Esophagus muscularis mucosa (tissue), 4 donors: ENCODE measurements at regions not wholly inside any gene's neighbourhood (a gene's known extent, or its start where the extent isn't known, plus 50 kb on each side); places are given as distances from the start of the nearest gene placed in this dataset.

ENCODE experiments used
- DNase-seq: peaks from one replicate; pipeline ENCODE4 v3.0.0-alpha.2; 2017; ENCODE audit errors: extremely low spot score
- H3K27ac ChIP-seq, 4 donors: fragments of 200-600 bp; sonication (generic); replicated peaks in 1 of 4; 1 replicate in 3 of 4; 2 replicates in 1 of 4; pipeline ENCODE4 v1.5.1; 2016 to 2019; ENCODE audit warnings: mild to moderate bottlenecking in 1 of 4
- H3K27me3 ChIP-seq, 4 donors: fragments of 200-600 bp; sonication (generic); one replicate each; pipeline versions ENCODE4 v1.5.1 to v1.6.0; 2016 to 2019
- H3K36me3 ChIP-seq, 4 donors: fragments of 200-600 bp; sonication (generic); one replicate each; pipeline ENCODE4 v1.5.1; 2016 to 2019
- H3K4me1 ChIP-seq, 4 donors: fragments of 200-600 bp; sonication (generic); one replicate each; pipeline ENCODE4 v1.5.1; 2016 to 2019
- H3K4me3 ChIP-seq, 4 donors: fragments of 200-600 bp; sonication (generic); 1 replicate in 2 of 4; 2 replicates in 2 of 4; pipeline ENCODE4 v1.5.1; 2016 to 2019; ENCODE audit warnings: mild to moderate bottlenecking in 4 of 4, moderate library complexity in 1 of 4
- H3K9me3 ChIP-seq, 4 donors: fragments of 200-600 bp; sonication (generic); 1 replicate in 3 of 4; 2 replicates in 1 of 4; pipeline ENCODE4 v1.5.1; 2016 to 2019
- CTCF ChIP-seq, 3 experiments: fragments of 200-600 bp in 2 of 3; fragments of 450-650 bp in 1 of 3; sonication (generic) in 2 of 3; IDR thresholded peaks; one replicate each; pipeline ENCODE4 v1.5.1; 2017 to 2019; ENCODE audit warnings: antibody characterized with exemption in 3 of 3, mild to moderate bottlenecking in 2 of 3, moderate library complexity in 1 of 3
- EP300 ChIP-seq: sonication (generic); formaldehyde crosslinking; IDR thresholded peaks from one replicate; pipeline ENCODE4 v1.6.1; 2017; ENCODE audit warnings: antibody characterized with exemption
- POLR2A ChIP-seq: fragments of 450-650 bp; IDR thresholded peaks from one replicate; pipeline ENCODE4 v1.6.1; 2017; ENCODE audit warnings: antibody characterized with exemption, moderate library complexity, mild to moderate bottlenecking, low read depth
- POLR2AphosphoS5 ChIP-seq, 2 donors: sonication (generic); formaldehyde crosslinking; IDR thresholded peaks; one replicate each; pipeline ENCODE4 v1.6.1; 2017; ENCODE audit warnings: antibody characterized with exemption in 2 of 2
- WGBS: methylation state at CpG from one replicate; pipeline ENCODE4 v1.1.5; 2018; 5-methylcytosine and 5-hydroxymethylcytosine counted together
- intact Hi-C: fragments of 100-400 bp; cut with DNase I; formaldehyde crosslinking; loops from one replicate; pipeline ENCODE4 v1.15.1; 2023

GRCh38 chr6:119683031-119683430, 333.5 kb upstream of the MAN1A1 start:
- no peak for TF ChIP-seq EP300
- no peaks in the 10 kb centered on the region for H3K9me3 ChIP-seq
- H3K27ac ChIP-seq: no peak overlapping the region
- intact Hi-C loops: no loop called here
- no peaks in the 10 kb centered on the region for H3K27me3 ChIP-seq
- WGBS: 48% methylated on average over 2 of the region's 2 CpGs
- H3K4me1 ChIP-seq: no peaks in the 10 kb centered on the region
- DNase-seq: no peak
- H3K36me3 ChIP-seq: no peaks in the 10 kb centered on the region
- no peak overlapping the region for H3K4me3 ChIP-seq

GRCh38 chr6:119678961-119679360, 329.4 kb upstream of the MAN1A1 start:
- 87% methylated on average over 3 of the region's 3 CpGs for WGBS
- Histone ChIP-seq H3K27me3 (no peaks in the 10 kb centered on the region), H3K9me3 (no peaks in the 10 kb centered on the region), H3K4me1 (no peaks in the 10 kb centered on the region), H3K36me3 (no peaks in the 10 kb centered on the region), H3K4me3 (no peak overlapping the region), H3K27ac (no peak overlapping the region)
- no peak for DNase-seq
- intact Hi-C loops: no loop called here
- TF ChIP-seq POLR2AphosphoS5 (IDR thresholded peaks at IDR 0.05) (no peak), EP300 (no peak), POLR2A (no peak), CTCF (IDR thresholded peaks at IDR 0.05) (no peak)

GRCh38 chr6:119677384-119677783, 327.8 kb upstream of the MAN1A1 start:
- no peak for DNase-seq
- no peak overlapping the region for H3K27ac ChIP-seq
- H3K9me3 ChIP-seq: no peaks in the 10 kb centered on the region
- WGBS: 80% methylated on average over 2 of the region's 2 CpGs
- intact Hi-C loops: no loop called here
- no peaks in the 10 kb centered on the region for H3K27me3 ChIP-seq
- TF ChIP-seq POLR2A (no peak), CTCF (IDR thresholded peaks at IDR 0.05) (no peak), POLR2AphosphoS5 (IDR thresholded peaks at IDR 0.05) (no peak), EP300 (no peak)
- no peak overlapping the region for H3K4me3 ChIP-seq
- no peaks in the 10 kb centered on the region for H3K36me3 ChIP-seq
- H3K4me1 ChIP-seq: no peaks in the 10 kb centered on the region

GRCh38 chr6:119676961-119677360, 327.4 kb upstream of the MAN1A1 start:
- Histone ChIP-seq H3K27me3 (no peaks in the 10 kb centered on the region), H3K9me3 (no peaks in the 10 kb centered on the region), H3K4me1 (no peaks in the 10 kb centered on the region), H3K27ac (no peak overlapping the region), H3K4me3 (no peak overlapping the region), H3K36me3 (no peaks in the 10 kb centered on the region)
- no peak for DNase-seq
- intact Hi-C loops: no loop called here
- TF ChIP-seq CTCF (IDR thresholded peaks at IDR 0.05): no peak
- TF ChIP-seq POLR2A: no peak
- no peak for TF ChIP-seq POLR2AphosphoS5 (IDR thresholded peaks at IDR 0.05)
- no peak for TF ChIP-seq EP300
- 83% methylated on average over 4 of the region's 4 CpGs for WGBS

GRCh38 chr6:119676230-119676629, 326.7 kb upstream of the MAN1A1 start:
- no peak for TF ChIP-seq POLR2AphosphoS5 (IDR thresholded peaks at IDR 0.05)
- TF ChIP-seq CTCF (IDR thresholded peaks at IDR 0.05): no peak
- no peak for TF ChIP-seq EP300
- intact Hi-C loops: no loop called here
- H3K27me3 ChIP-seq: no peaks in the 10 kb centered on the region
- no peaks in the 10 kb centered on the region for H3K36me3 ChIP-seq
- DNase-seq: no peak
- H3K4me3 ChIP-seq: no peak overlapping the region
- no peaks in the 10 kb centered on the region for H3K9me3 ChIP-seq
- no peaks in the 10 kb centered on the region for H3K4me1 ChIP-seq
- no peak overlapping the region for H3K27ac ChIP-seq
- WGBS: 73% methylated on average over 1 of the region's 1 CpG
